ENCODE measurements at regions not wholly inside any gene's neighbourhood (a gene's known extent, or its start where the extent isn't known, plus 50 kb on each side); places are given as distances from the start of the nearest gene placed in this dataset.

DNA sequence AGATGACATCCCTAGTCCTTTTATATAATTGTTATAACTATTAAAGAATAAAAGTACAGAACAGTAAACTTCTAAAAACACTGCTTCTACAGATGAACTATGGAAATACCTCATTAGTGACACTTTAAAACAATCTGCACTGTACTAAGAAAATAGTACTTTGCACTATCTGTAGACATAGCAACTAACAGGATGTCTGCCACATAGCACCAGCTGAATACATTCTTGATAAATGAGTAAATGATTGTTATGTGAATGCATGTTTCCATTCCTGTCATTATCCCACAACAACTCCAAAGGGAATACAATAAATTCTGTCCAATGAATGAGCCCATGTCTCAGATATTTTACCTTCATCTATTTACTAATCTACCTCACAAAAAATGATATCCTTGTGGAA is 115.3 kb upstream of the SLC35G4 start:
- Histone ChIP-seq H4K20me1 (replicated peaks; ENCODE audit: insufficient read depth) (no peaks in the 10 kb centered on the region), H3K4me1 (ENCODE audit: insufficient read depth) (no peaks in the 10 kb centered on the region), H2AFZ (no peak overlapping the region), H3K27ac (ENCODE audit: low read depth) (no peak overlapping the region), H3K4me3 (no peak overlapping the region), H3K79me2 (replicated peaks; ENCODE audit: insufficient read depth) (no peaks in the 10 kb centered on the region), H3K27me3 (ENCODE audit: insufficient read depth) (no peaks in the 10 kb centered on the region), H3K4me2 (no peak overlapping the region), H3K36me3 (ENCODE audit: insufficient read depth) (no peaks in the 10 kb centered on the region), H3K9me2 (ENCODE audit: insufficient read depth) (peaks cover 13% of the 10 kb centered on the region), H3F3A (replicated peaks; ENCODE audit: low read depth) (no peaks in the 10 kb centered on the region)
- H3K27me3 Mint-ChIP-seq (ENCODE audit: insufficient read depth, low read depth, poor library complexity) = peaks cover 3% of the 10 kb centered on the region
- H3K36me3 Mint-ChIP-seq (ENCODE audit: low read depth) = no peaks in the 10 kb centered on the region
- H3K4me3 Mint-ChIP-seq = no peak overlapping the region
- ATAC-seq = no peak
- DNase-seq (ENCODE audit: low spot score) = no peak
- H3K27ac Mint-ChIP-seq = no peak overlapping the region
- no peaks in the 10 kb centered on the region for H3K9me3 Mint-ChIP-seq
- TF ChIP-seq, protein P1, sequence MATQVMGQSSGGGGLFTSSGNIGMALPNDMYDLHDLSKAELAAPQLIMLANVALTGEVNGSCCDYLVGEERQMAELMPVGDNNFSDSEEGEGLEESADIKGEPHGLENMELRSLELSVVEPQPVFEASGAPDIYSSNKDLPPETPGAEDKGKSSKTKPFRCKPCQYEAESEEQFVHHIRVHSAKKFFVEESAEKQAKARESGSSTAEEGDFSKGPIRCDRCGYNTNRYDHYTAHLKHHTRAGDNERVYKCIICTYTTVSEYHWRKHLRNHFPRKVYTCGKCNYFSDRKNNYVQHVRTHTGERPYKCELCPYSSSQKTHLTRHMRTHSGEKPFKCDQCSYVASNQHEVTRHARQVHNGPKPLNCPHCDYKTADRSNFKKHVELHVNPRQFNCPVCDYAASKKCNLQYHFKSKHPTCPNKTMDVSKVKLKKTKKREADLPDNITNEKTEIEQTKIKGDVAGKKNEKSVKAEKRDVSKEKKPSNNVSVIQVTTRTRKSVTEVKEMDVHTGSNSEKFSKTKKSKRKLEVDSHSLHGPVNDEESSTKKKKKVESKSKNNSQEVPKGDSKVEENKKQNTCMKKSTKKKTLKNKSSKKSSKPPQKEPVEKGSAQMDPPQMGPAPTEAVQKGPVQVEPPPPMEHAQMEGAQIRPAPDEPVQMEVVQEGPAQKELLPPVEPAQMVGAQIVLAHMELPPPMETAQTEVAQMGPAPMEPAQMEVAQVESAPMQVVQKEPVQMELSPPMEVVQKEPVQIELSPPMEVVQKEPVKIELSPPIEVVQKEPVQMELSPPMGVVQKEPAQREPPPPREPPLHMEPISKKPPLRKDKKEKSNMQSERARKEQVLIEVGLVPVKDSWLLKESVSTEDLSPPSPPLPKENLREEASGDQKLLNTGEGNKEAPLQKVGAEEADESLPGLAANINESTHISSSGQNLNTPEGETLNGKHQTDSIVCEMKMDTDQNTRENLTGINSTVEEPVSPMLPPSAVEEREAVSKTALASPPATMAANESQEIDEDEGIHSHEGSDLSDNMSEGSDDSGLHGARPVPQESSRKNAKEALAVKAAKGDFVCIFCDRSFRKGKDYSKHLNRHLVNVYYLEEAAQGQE (IDR thresholded peaks at IDR 0.05; ENCODE audit: unreplicated experiment) = no peak
- TF ChIP-seq NANOG (IDR thresholded peaks at IDR 0.05; ENCODE audit: borderline replicate concordance) (no peak), CREB1 (CRISPR knock-in tag; IDR thresholded peaks at IDR 0.05; ENCODE audit: low read depth) (no peak), JUNB (IDR thresholded peaks at IDR 0.05; ENCODE audit: unreplicated experiment) (no peak), STAT1 (IDR thresholded peaks at IDR 0.05; ENCODE audit: unreplicated experiment) (no peak), ZNF331 (CRISPR knock-in tag; IDR thresholded peaks at IDR 0.05; ENCODE audit: low read depth) (no peak), EZH2phosphoT487 (IDR thresholded peaks at IDR 0.05; ENCODE audit: unreplicated experiment) (no peak)
- TF ChIP-seq, protein P2, sequence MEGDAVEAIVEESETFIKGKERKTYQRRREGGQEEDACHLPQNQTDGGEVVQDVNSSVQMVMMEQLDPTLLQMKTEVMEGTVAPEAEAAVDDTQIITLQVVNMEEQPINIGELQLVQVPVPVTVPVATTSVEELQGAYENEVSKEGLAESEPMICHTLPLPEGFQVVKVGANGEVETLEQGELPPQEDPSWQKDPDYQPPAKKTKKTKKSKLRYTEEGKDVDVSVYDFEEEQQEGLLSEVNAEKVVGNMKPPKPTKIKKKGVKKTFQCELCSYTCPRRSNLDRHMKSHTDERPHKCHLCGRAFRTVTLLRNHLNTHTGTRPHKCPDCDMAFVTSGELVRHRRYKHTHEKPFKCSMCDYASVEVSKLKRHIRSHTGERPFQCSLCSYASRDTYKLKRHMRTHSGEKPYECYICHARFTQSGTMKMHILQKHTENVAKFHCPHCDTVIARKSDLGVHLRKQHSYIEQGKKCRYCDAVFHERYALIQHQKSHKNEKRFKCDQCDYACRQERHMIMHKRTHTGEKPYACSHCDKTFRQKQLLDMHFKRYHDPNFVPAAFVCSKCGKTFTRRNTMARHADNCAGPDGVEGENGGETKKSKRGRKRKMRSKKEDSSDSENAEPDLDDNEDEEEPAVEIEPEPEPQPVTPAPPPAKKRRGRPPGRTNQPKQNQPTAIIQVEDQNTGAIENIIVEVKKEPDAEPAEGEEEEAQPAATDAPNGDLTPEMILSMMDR (conservative IDR thresholded peaks at IDR 0.05; ENCODE audit: low read depth in 2 of 2) = no peak
- TF ChIP-seq, protein P3, sequence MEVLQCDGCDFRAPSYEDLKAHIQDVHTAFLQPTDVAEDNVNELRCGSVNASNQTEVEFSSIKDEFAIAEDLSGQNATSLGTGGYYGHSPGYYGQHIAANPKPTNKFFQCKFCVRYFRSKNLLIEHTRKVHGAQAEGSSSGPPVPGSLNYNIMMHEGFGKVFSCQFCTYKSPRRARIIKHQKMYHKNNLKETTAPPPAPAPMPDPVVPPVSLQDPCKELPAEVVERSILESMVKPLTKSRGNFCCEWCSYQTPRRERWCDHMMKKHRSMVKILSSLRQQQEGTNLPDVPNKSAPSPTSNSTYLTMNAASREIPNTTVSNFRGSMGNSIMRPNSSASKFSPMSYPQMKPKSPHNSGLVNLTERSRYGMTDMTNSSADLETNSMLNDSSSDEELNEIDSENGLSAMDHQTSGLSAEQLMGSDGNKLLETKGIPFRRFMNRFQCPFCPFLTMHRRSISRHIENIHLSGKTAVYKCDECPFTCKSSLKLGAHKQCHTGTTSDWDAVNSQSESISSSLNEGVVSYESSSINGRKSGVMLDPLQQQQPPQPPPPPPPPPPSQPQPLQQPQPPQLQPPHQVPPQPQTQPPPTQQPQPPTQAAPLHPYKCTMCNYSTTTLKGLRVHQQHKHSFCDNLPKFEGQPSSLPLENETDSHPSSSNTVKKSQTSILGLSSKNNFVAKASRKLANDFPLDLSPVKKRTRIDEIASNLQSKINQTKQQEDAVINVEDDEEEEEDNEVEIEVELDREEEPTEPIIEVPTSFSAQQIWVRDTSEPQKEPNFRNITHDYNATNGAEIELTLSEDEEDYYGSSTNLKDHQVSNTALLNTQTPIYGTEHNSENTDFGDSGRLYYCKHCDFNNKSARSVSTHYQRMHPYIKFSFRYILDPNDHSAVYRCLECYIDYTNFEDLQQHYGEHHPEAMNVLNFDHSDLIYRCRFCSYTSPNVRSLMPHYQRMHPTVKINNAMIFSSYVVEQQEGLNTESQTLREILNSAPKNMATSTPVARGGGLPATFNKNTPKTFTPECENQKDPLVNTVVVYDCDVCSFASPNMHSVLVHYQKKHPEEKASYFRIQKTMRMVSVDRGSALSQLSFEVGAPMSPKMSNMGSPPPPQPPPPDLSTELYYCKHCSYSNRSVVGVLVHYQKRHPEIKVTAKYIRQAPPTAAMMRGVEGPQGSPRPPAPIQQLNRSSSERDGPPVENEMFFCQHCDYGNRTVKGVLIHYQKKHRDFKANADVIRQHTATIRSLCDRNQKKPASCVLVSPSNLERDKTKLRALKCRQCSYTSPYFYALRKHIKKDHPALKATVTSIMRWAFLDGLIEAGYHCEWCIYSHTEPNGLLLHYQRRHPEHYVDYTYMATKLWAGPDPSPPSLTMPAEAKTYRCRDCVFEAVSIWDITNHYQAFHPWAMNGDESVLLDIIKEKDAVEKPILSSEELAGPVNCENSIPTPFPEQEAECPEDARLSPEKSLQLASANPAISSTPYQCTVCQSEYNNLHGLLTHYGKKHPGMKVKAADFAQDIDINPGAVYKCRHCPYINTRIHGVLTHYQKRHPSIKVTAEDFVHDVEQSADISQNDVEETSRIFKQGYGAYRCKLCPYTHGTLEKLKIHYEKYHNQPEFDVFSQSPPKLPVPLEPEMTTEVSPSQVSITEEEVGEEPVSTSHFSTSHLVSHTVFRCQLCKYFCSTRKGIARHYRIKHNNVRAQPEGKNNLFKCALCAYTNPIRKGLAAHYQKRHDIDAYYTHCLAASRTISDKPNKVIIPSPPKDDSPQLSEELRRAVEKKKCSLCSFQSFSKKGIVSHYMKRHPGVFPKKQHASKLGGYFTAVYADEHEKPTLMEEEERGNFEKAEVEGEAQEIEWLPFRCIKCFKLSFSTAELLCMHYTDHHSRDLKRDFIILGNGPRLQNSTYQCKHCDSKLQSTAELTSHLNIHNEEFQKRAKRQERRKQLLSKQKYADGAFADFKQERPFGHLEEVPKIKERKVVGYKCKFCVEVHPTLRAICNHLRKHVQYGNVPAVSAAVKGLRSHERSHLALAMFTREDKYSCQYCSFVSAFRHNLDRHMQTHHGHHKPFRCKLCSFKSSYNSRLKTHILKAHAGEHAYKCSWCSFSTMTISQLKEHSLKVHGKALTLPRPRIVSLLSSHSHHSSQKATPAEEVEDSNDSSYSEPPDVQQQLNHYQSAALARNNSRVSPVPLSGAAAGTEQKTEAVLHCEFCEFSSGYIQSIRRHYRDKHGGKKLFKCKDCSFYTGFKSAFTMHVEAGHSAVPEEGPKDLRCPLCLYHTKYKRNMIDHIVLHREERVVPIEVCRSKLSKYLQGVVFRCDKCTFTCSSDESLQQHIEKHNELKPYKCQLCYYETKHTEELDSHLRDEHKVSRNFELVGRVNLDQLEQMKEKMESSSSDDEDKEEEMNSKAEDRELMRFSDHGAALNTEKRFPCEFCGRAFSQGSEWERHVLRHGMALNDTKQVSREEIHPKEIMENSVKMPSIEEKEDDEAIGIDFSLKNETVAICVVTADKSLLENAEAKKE (CRISPR knock-in tag; IDR thresholded peaks at IDR 0.05) = no peak
- no peaks in the 10 kb centered on the region for H3K4me1 Mint-ChIP-seq
